ENCODE measurements at regions not wholly inside any gene's neighbourhood (a gene's known extent, or its start where the extent isn't known, plus 50 kb on each side); places are given as distances from the start of the nearest gene placed in this dataset.

DNA sequence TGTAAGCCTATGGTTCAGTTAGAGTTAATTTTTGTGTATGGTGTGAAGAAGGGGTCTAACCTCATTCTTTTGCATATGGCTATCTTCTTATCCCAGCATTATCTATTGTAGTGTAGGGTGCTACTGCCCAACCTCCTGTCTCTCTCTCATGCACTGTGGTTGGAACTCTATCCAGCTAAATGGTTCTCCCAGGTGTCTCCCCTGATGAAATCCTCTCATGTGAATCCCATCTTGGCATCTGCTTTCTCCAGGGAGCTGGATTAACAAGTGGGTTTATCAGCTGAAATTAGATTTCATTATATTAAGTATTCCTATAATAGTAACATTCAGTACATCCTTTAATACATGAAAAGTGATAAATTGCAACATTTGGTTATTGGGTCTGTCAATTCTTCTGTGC lies 224.7 kb upstream of the SFRP2 start:
- Histone ChIP-seq H3K27me3 (ENCODE audit: insufficient read depth, low read depth) (no peaks in the 10 kb centered on the region), H4K20me1 (ENCODE audit: insufficient read depth) (no peaks in the 10 kb centered on the region), H3K36me3 (ENCODE audit: low read depth) (no peaks in the 10 kb centered on the region), H3K27ac (no peak overlapping the region), H3K9me3 (ENCODE audit: insufficient read depth, low read depth) (no peaks in the 10 kb centered on the region), H3K4me1 (replicated peaks; ENCODE audit: insufficient read depth) (no peaks in the 10 kb centered on the region), H3F3A (ENCODE audit: insufficient read depth, low read depth) (no peaks in the 10 kb centered on the region), H3K4me2 (no peak overlapping the region), H3K9me2 (ENCODE audit: insufficient read depth) (no peaks in the 10 kb centered on the region), H3K79me2 (ENCODE audit: low read depth) (no peaks in the 10 kb centered on the region), H3K4me3 (no peak overlapping the region), H2AFZ (no peak overlapping the region)
- no TSS peak for BruUV-seq (replicated peaks)
- DNase-seq, result no peak
- TF ChIP-seq, protein P1, sequence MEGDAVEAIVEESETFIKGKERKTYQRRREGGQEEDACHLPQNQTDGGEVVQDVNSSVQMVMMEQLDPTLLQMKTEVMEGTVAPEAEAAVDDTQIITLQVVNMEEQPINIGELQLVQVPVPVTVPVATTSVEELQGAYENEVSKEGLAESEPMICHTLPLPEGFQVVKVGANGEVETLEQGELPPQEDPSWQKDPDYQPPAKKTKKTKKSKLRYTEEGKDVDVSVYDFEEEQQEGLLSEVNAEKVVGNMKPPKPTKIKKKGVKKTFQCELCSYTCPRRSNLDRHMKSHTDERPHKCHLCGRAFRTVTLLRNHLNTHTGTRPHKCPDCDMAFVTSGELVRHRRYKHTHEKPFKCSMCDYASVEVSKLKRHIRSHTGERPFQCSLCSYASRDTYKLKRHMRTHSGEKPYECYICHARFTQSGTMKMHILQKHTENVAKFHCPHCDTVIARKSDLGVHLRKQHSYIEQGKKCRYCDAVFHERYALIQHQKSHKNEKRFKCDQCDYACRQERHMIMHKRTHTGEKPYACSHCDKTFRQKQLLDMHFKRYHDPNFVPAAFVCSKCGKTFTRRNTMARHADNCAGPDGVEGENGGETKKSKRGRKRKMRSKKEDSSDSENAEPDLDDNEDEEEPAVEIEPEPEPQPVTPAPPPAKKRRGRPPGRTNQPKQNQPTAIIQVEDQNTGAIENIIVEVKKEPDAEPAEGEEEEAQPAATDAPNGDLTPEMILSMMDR (conservative IDR thresholded peaks at IDR 0.05), result no peak
- TF ChIP-seq EZH2 (IDR thresholded peaks at IDR 0.05; ENCODE audit: low read depth), result no peak
- intact Hi-C loops (cut with micrococcal nuclease; ENCODE audit: unreplicated experiment), result no loop called here
- CTCF ChIA-PET, result no interaction called here
- POLR2A ChIA-PET (ENCODE audit: unreplicated experiment), result no interaction called here

DNA sequence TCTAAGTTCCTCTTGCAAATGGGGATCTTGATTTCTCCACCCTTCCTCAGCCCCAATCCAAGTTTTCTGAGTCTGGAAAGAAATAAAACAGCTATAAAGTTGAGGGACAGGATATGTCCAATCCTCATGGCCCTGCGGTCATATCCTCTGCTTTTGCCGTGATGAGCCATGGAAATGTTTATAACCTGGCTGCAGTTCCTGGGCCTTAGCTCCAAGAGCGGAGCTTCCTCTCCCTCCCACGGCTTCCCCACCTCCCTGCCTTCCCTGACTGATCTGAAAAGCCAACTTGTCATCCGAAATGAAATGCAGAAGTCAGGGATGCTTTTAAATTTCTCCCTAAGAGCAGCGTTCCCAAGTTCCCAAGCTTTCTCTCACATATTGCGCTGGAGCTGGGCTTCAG lies 221.5 kb upstream of the SFRP2 start:
- BruUV-seq (replicated peaks), result no TSS peak
- intact Hi-C loops (cut with micrococcal nuclease; ENCODE audit: unreplicated experiment), result no loop called here
- POLR2A ChIA-PET (ENCODE audit: unreplicated experiment), result no interaction called here
- H3K79me2 ChIP-seq (ENCODE audit: low read depth), result no peaks in the 10 kb centered on the region
- H3K9me2 ChIP-seq (ENCODE audit: insufficient read depth), result no peaks in the 10 kb centered on the region
- H2AFZ ChIP-seq, result no peak overlapping the region
- no peak overlapping the region for H3K27ac ChIP-seq
- H4K20me1 ChIP-seq (ENCODE audit: insufficient read depth), result no peaks in the 10 kb centered on the region
- H3K9me3 ChIP-seq (ENCODE audit: insufficient read depth, low read depth), result no peaks in the 10 kb centered on the region
- H3K4me2 ChIP-seq, result no peak overlapping the region
- H3F3A ChIP-seq (ENCODE audit: insufficient read depth, low read depth), result no peaks in the 10 kb centered on the region
- H3K4me1 ChIP-seq (replicated peaks; ENCODE audit: insufficient read depth), result no peaks in the 10 kb centered on the region
- H3K4me3 ChIP-seq, result no peak overlapping the region
- TF ChIP-seq EZH2 (IDR thresholded peaks at IDR 0.05; ENCODE audit: low read depth), result no peak
- TF ChIP-seq, protein P1 (conservative IDR thresholded peaks at IDR 0.05), result no peak
- H3K27me3 ChIP-seq (ENCODE audit: insufficient read depth, low read depth), result no peaks in the 10 kb centered on the region
- CTCF ChIA-PET, result no interaction called here
- no peaks in the 10 kb centered on the region for H3K36me3 ChIP-seq (ENCODE audit: low read depth)
- no peak for DNase-seq

DNA sequence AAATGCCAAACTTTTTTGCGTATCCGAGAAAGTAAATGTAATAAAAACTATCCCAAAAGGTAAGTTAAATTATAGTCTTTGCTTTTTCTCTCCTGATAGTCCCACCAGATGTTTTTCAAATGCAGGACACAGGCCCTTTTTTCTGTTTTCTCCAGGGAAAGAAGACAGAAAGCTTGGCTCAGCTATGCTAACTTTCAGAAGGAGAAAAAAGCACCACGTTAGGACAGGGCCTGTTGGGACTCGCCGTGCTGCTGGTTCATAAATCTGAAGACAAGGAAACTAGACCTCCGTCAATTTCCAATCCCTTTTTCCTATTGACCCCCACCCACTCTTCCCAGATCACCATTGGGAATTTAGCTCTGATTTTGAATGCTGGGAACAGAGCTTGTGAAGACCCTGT lies 220.9 kb upstream of the SFRP2 start:
- no peak for DNase-seq
- ChIA-PET CTCF (no interaction called here), POLR2A (ENCODE audit: unreplicated experiment) (no interaction called here)
- no peaks in the 10 kb centered on the region for H3F3A ChIP-seq (ENCODE audit: insufficient read depth, low read depth)
- H3K79me2 ChIP-seq (ENCODE audit: low read depth), result no peaks in the 10 kb centered on the region
- H3K4me3 ChIP-seq, result no peak overlapping the region
- intact Hi-C loops (cut with micrococcal nuclease; ENCODE audit: unreplicated experiment), result no loop called here
- H3K27me3 ChIP-seq (ENCODE audit: insufficient read depth, low read depth), result no peaks in the 10 kb centered on the region
- H3K27ac ChIP-seq, result no peak overlapping the region
- no peak for TF ChIP-seq EZH2 (IDR thresholded peaks at IDR 0.05; ENCODE audit: low read depth)
- TF ChIP-seq, protein P1 (conservative IDR thresholded peaks at IDR 0.05), result no peak
- H3K36me3 ChIP-seq (ENCODE audit: low read depth), result no peaks in the 10 kb centered on the region
- H3K9me3 ChIP-seq (ENCODE audit: insufficient read depth, low read depth), result no peaks in the 10 kb centered on the region
- no peak overlapping the region for H2AFZ ChIP-seq
- no peak overlapping the region for H3K4me2 ChIP-seq
- no peaks in the 10 kb centered on the region for H3K4me1 ChIP-seq (replicated peaks; ENCODE audit: insufficient read depth)
- H4K20me1 ChIP-seq (ENCODE audit: insufficient read depth), result no peaks in the 10 kb centered on the region
- H3K9me2 ChIP-seq (ENCODE audit: insufficient read depth), result no peaks in the 10 kb centered on the region
- BruUV-seq (replicated peaks), result no TSS peak
